Pons (tissue), 1 donor: ENCODE measurements at regions not wholly inside any gene's neighbourhood (a gene's known extent, or its start where the extent isn't known, plus 50 kb on each side); places are given as distances from the start of the nearest gene placed in this dataset.
"Not testable (repeated sequence)": the region's sequence is repeated elsewhere in the genome, so short reads cannot be mapped to it uniquely, and the experiment has no call there.

Experiments used
- DNase-seq: peaks from one replicate; pipeline ENCODE4 v3.0.0-alpha.2; 2016; ENCODE audit warnings: low spot score

DNA sequence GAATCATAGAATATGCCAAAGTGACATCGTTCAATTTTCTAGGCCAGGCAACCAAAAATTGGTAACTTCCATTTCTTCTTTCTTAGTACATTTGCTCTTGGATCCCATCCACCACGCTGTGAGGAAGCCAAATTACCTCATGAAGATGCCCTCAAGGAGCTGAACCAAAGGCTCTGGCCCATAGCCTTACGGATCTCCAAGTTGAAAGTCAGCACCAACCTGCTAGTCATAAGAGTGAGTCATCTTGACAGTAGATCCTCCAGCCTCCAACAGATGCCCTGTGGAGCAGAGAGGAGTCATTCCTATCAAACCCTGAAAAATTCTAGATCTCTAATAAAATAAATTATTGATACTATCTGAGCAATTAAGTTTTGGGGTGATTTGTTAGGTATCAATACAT, 322.5 kb upstream of the COL8A1 start:
- no peak for DNase-seq

DNA sequence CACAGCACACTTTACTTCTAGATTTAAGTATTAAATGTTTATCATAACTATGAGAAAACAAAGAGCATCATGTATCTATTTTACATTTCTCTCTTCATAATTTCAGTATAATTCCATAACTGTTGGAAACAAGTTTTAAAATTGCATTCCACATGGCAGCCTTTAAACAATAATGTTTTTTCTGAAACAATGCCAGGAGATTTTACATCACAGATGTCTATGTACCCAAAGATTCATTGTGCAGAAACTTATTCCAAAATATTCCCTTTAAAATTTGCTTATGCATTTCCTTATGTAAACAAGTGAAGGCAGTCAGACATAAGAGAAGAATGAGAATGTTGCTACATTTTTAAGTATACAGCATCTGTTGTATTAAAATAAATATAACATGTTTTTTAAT, 324.9 kb upstream of the COL8A1 start:
- no peak for DNase-seq

DNA sequence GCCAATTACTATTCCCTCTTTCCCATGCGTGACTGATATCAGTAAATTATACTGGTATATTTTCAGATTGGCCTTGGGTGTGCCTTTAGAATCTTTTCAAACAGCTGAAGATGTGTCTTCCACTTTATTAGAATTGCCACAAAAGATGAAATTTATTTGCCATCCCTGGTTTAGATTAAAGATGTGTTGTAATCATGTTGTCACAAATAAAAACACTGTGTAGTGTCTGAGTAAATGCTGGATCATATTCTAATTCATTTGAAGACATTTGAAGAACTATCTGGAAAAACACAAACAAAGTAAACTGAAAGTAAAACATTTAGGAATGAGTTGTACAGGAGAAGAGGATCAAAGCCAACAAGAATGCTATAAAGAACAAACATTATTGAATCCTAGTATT, 339.7 kb upstream of the COL8A1 start:
- no peak for DNase-seq

DNA sequence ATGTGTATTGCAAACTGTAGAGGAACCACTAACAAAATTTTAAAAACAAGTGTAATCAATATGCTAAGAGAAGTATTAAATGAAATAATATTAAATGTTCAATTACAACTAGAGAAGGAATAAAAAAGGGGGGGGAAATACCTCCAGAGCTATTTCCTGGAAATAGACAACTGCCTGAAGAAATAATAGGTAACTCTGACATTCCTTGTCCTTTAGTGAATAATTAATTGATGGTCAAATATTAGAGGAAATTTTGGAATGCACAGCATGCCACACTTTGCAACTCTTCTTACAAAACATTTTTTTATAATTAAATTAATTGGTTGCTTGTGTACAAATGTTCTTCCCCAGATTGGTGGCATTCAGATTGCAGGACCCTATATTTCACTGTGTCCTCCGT, 342.6 kb upstream of the COL8A1 start:
- DNase-seq = no peak

DNA sequence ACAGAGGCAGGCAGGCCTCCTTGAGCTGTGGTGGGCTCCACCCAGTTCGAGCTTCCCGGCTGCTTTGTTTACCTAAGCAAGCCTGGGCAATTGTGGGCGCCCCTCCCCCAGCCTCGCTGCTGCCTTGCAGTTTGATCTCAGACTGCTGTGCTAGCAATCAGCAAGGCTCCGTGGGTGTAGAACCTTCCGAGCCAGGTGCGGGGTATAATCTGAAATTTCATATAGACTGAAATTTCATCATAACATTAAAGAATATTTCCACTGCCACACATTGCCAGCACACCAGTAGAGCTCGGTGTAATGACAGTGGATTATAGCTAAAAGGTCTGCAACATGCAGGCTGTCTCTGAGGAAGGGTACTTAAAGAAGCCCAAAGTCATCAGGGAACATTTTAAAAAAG, 344.3 kb upstream of the COL8A1 start:
- not testable (repeated sequence) for DNase-seq

DNA sequence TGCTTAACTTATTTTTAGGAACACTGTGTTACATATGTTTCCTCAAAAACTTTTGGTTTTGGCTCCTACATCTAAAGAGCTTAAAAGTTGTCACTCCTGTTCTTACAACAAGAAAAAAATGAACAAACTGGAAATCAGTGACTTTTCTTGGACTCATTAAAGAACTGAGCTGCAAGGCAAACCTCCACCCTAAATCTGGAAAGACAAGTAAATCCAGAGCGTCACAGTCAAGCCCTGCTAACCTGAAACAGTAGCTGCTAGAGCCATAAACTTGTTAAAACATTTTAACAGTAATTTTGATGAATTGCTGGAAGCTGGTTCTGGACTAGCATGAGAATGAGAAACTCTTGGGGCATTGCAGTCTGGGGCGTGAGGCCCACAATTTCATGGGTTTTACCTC, 350.5 kb upstream of the COL8A1 start:
- DNase-seq = no peak

DNA sequence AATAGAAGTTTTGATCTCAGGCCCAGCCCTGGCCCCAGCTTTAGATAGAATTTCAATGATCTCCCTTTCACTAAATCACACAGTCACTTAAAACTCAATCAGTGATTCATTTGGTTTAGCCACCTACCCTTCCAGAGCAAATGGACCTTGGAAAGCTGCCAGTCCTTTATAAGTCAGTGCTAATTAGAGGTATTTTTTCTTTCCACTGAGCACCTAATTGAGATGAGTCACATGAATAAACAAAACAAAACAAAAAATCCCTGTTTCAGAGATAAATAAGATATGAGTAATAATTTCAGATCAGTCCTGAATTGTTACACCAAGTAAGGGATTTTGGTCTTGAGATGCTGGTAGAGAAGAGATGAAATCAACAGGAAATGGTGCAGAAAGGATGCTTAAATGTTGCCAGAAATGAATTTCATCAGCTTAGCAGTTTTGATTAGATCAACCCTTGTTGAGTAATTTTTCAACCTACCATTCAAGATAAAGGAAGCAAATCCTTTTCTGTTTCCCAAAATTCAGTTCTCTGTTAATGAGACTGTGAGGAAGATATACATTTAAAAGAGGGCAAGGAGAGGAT, 352.0 kb upstream of the COL8A1 start:
- no peak for DNase-seq

DNA sequence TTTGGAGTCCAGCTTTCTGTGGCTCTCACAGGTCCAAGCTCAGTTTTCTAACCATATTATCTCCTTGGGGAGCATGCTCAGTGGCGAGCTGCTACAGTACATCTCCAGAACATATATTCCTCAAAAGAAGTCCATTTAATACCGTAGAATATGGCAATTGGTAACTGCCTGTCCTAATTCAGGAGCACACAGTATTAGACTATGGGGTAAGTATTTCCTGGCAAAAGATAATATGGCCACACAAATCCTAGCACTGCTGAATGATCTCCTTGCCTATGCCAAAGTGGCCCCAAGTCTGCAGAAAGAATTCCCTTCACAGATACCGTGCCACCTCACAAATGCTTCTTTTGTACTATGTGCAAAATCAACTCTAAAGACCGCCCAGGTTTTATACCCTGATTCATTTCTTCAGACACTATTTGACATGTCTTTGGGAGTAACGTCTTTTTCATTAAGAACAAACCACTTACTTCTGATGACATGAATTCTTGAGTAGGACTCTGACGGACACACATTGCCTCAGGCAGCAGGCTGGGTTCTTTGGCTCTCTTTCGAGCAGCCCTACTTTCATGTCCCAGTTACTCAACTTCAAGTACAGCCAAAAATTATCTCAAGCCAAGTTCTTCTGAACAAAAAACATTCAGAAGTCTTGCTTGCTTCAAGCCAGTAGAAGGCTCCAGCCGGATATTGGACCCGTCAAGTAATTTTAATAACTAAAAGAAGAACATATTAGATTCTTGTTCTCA, 368.3 kb upstream of the DCBLD2 start:
- peak; percentile 24 for DNase-seq

DNA sequence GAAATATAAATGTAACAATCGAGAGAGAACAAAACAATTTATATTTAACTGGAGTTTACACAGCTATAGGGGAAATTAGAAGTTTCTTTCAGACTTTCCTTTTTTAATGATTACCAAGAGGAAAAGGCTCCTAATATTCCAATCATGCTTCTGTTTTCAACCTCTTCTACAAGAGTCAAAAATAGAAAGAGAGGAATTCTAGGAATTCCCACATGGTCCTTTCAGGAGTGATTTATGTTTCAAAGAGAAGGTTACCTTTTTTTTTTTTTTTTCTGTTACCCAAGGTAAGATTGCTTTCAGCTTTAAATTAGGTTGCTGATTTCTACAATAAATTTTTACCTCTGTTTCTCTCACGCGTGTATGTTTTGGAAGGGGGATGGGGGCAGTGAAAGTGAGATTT, 355.3 kb upstream of the DCBLD2 start:
- DNase-seq = no peak

DNA sequence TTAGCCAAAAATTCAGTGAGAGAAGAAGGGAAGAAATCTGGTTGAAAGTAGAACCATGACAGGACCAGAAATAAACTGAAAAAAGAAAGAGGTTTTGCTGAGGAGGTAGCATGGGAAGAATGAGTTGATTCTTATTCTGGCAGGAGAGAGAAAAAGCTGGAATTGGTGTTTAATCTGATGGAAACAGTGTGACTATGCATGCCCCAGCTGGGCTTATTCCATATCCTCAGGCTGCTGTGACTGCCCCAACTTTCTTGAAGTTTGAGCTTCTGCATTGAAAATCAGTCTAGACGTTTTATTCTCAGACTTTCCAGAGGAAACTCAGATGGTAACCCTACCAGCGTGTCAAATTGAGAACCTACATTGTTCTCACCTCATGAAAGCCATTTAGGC, 352.5 kb upstream of the DCBLD2 start:
- no peak for DNase-seq

DNA sequence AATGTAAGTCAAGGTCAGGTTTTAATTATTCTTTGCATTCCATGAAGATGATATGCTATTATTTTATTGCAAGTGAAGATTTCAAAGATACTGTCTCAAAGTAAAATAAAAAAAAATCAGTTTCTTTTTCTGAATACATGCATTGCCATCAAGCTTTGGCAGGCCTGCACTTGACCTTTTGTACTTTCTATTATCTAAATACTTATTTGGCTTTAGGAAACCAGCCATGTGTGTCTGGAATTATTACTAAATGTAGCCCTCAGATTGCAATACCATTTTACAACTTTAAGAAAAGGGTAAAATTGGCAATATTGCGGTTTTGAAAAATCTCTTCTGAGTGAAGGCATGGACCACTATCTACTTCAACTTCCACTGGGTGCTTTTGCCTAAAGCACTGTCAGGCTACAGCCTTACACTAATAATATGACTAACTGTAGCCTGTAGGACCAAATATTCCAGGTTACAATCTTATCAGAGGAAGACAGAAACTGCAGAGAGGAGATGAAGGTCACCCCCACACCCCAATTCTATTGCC, 349.4 kb upstream of the DCBLD2 start:
- no peak for DNase-seq

DNA sequence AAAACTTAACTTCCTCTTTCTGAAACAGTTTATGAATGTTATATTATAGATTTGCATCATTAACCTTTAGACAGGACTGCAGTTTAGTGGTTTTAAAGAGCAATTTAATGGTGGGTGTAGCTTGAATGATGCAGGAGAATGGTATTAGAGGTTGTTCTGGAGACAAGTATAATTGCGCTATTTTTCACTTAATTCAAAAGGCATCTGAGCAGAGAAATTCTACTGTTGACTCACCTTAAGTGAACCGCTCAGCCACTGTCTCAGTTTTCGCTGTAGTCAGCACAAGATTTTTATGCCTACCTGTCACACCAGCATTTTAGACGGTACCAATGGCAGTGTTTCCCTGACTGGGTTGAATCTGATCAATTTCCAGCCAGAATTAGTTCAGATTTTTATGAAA, 348.8 kb upstream of the DCBLD2 start:
- no peak for DNase-seq

DNA sequence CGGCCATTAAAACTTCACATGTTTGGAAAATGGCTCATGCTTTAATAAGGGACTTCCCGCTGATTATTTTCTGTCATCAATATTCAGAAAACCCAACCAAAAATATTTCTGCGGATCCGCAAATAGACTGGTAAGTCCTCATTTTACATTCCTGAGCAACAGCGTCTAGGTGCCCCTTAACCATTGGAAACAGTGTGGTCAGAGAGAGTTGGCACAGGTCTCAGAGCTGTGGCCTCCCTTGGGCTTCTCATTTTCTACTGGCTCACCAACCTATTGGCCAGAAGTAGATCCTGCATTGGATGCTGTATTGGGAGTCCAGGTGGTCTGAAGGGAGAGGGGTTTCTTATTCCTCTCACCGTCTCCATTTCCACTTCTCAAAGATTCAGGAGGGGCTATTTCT, 348.1 kb upstream of the DCBLD2 start:
- no peak for DNase-seq

DNA sequence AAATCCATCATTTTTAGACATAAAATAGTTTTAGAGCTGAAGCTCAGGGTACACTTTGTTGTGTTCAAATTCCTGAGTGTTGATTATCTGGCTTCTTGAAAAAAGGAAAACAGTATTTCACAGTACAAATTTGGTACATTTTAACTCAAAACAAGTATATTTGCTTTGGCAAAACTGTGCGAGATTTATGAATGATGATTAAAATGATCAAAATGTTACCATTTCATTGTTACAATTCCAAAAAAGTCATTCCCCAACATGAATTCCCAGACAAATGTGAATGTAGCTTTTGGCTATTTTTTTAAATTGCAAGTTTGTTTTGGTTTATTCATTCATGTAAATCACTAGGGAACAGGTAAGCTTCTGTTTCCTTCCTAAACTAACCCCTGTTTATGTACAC, 347.4 kb upstream of the DCBLD2 start:
- DNase-seq = no peak

DNA sequence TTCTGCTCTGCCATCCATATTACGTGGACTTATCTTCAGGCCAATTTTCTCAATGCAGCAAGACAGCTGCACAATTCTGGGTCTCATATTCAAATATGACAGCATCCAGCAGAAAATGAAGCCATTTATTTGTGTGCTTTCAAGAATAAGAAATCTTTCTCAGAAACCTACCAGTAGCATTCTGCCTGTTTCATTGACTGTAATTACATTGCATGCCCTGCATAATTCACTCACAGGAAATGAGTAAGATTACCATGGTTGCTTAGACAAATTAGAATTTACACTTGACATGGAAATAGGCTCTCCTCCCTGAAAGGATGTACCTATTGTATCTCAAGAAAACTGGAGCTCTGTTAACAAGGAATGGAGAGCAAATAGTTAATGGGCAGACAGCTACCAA, 346.6 kb upstream of the DCBLD2 start:
- no peak for DNase-seq

DNA sequence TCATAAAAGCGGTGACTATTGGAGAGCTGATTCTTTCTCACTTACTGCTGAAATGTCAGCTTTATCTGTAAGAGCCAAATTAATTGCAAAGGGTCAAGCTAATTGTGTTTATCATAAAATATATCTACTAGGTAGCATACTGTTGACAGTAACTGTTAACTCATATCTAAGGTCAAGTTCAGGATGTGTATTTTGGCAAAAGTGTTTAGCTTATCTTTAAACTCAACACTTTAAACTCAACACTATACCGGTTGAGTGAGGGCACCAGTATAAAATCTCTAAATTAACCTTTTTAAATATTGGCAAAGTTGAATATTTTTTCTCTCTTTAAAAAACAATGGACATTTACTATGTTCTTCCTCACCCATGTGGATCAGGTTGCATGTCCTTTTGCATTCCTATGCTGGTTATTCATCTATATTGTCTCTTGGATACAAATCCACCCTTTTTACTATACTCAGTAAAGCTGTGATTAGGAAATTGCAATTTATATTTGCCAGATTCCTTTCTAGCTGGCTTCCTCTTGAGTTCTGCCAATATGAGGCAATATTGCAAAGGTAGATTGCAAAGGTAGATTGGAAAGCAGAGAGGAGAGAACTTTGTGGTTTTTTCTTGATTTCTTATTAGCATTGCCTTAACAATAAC, 344.6 kb upstream of the DCBLD2 start:
- no peak for DNase-seq

DNA sequence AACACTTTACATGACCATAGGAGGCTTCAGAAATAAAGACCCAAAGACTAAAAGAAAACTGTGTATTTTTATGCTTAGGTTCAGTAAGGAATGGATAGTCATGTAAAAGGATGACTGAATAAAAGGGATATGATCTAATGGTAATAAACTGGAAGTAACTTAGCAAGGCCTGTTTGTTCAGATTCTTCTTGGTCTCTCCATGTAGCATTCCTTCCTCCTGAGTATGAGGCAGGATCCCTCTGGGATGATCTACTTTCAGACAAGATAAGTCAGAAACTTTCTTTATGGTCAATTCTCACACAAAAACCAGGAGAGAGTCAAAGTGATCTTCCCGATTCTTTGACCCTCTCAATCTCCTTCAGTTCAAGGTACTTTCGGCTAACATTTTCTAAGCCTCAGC, 340.8 kb upstream of the DCBLD2 start:
- DNase-seq = no peak

DNA sequence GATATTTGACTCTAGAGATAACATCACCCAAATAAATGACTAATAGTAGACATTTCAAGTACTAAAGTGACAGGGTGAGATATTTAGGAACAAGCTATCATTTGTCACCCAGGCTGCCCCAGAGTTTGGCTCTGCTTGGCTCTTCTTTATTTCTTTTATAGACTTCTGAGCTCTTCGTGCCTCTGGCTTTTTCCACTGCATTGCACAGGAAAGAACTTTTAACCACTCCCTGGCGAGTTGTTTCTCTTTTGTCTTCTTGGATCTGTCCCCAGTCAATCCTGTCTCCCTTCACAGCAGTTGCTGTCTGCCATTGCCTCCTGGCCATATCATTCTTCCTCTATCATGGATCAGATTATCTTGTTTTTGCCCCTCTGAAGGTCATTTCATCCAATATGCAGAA, 339.2 kb upstream of the DCBLD2 start:
- DNase-seq = no peak

DNA sequence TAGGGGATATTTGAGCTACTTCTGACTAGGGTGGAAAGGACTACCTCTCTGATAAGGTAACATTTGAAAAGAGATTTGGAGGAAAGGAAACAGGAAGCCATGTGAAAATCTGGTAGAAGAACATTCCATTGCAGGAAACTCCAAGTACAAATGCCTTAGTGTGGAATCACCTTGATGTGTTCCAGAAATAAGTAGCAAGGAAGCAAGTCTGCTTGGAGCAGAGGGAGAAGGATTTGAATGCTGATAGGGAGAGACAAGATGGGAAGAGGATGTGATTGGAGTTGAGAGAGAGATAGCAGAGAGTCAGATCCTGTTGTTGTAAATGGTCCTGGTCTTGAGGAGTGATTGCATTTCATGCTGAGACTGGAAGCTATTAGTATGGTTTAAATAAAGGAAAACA, 335.1 kb upstream of the DCBLD2 start:
- DNase-seq = no peak

DNA sequence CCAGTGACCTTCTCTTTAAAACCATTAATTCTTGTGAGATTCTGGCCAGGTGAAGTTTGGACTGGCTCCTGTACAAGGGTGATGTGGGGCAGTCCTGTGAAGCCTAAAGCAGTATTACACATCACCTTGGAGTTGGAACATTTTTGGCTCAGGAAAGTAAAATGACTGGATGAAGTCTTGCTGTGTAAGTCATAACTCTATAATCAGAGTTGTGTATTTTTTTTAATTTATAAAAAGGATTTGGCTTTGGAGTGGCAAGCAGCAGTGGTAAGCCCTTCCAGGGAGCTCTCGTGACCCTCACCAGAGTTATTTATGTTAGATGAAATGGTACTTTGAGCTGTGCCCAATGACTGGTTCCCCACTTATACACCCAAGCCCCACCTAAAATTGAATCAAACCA, 331.2 kb upstream of the DCBLD2 start:
- DNase-seq = no peak

DNA sequence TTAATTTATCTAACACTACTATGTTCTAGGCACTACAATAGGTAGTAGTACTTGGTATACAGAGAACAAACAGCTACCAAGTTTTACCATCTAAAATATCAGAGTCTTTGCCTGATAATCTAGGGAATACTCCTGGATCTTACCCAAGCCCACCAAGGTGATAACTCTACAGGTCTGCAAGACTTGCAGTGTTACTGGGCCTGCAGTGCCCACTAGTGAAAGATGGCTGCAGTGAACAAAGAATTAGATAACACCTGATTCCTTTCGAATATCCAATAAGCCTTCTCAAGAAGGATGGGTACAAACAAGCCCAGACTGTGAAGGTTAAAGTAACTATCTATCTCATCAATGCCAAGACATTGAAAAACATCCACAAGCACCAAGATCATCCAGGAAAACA, 317.0 kb upstream of the DCBLD2 start:
- no peak for DNase-seq

DNA sequence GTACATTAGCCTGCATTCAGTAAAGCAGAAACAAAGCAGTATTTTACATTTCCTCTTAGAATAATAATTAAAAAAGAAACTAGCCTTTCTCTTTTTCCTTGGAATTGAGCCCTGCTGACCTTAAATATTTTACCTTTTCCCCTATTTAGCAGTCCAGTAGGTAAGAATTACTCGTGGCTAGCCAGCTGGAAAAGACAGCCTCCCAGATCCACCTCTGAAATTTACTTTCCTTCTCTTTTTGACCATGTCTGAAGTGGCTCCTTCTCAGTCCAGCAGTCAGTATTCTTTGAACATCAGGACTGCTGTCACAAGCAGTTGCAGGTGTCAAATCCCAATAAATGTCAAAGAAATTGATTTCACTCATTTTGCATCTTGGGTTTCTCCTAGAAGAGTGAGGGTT, 311.5 kb upstream of the DCBLD2 start:
- DNase-seq = no peak

DNA sequence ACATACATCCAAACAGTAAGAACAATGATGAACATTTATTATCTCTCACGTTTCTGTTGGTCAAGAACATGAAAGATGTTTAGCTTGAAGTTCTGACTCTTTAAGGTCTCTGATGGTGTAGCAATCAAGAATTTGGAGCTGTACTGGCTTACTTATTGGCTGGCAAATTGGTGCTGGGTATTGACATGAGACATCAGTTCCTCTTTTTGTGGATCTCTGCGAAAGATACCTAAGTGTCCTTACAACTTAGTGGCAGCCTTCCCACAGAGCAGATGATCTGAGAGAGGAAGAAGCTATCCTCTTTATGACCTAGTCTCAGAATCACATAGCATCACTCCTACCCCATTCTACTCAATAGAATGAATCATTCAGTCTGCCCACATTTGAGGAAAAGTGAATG, 309.8 kb upstream of the DCBLD2 start:
- no peak for DNase-seq

DNA sequence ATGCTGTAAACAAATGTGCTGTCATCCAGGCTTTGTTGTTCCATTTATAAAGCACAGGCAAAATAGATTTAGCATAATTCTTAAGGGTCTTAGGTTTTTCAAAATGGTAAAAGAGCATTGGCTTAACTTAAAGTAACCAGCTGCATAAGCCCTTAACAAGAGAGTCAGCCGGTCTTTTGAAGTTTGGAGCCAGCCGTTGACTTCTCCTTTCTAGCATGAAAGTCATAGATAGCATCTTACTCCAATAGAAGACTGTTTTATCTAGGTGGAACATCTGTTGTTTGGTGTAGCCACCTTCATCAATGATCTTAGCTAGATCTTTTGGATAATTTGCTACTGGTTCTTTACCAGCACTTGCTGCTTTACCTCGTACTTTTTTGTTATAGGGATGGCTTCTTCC, 297.5 kb upstream of the DCBLD2 start:
- no peak for DNase-seq
